ENCODE measurements at regions not wholly inside any gene's neighbourhood (a gene's known extent, or its start where the extent isn't known, plus 50 kb on each side); places are given as distances from the start of the nearest gene placed in this dataset.

DNA sequence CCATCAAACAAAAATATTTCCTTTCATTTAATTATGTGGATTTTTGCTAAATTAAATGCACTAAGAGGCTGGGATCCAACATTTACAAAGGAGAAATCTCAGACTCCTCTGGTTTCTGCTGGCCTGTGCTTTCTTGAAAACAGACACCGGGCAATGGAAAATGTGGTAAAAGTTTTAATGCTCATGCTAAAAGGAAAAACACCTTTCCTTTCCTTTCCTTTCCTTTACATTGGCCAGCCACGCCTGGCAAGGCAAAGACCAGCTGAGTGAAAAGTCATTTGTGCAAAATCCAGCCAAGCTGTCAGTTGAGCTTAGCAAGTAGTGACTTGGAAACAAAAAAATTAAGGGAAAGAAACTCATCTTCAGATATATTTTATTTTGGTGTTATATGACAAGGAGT, 240.3 kb downstream of the LACC1 start:
- TF ChIP-seq, protein P1, sequence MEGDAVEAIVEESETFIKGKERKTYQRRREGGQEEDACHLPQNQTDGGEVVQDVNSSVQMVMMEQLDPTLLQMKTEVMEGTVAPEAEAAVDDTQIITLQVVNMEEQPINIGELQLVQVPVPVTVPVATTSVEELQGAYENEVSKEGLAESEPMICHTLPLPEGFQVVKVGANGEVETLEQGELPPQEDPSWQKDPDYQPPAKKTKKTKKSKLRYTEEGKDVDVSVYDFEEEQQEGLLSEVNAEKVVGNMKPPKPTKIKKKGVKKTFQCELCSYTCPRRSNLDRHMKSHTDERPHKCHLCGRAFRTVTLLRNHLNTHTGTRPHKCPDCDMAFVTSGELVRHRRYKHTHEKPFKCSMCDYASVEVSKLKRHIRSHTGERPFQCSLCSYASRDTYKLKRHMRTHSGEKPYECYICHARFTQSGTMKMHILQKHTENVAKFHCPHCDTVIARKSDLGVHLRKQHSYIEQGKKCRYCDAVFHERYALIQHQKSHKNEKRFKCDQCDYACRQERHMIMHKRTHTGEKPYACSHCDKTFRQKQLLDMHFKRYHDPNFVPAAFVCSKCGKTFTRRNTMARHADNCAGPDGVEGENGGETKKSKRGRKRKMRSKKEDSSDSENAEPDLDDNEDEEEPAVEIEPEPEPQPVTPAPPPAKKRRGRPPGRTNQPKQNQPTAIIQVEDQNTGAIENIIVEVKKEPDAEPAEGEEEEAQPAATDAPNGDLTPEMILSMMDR (conservative IDR thresholded peaks at IDR 0.05 in 1 of 2, IDR thresholded peaks at IDR 0.05 in 1 of 2; ENCODE audit: low read depth in 1 of 2, low read length in 2 of 2): no peak
- TF ChIP-seq EZH2 (IDR thresholded peaks at IDR 0.05; ENCODE audit: low read length, missing control alignments): no peak

All from fibroblast of lung (primary cell).